Gastroesophageal sphincter (tissue), 4 donors: ENCODE measurements at regions not wholly inside any gene's neighbourhood (a gene's known extent, or its start where the extent isn't known, plus 50 kb on each side); places are given as distances from the start of the nearest gene placed in this dataset.

Source experiments
- ATAC-seq: fragments of 150-250 bp; one replicate; pipeline ENCODE4 v1.9.1; 2016; ENCODE audit warnings: mild to moderate bottlenecking, moderate library complexity
- H3K27ac ChIP-seq, 4 donors: fragments of 200-600 bp; sonication (generic) in 3 of 4; 1 replicate in 3 of 4; 2 replicates in 1 of 4; pipeline ENCODE4 v1.5.1; 2016 to 2019
- H3K27me3 ChIP-seq: fragments of 200-600 bp; sonication (generic); one replicate; pipeline ENCODE4 v1.5.1; 2019
- H3K36me3 ChIP-seq, 2 donors: fragments of 200-600 bp; sonication (generic); one replicate each; pipeline ENCODE4 v1.5.1; 2019; ENCODE audit warnings: control low read depth in 1 of 2
- H3K4me1 ChIP-seq, 3 donors: fragments of 200-600 bp; sonication (generic); 1 replicate in 2 of 3; 2 replicates in 1 of 3; pipeline ENCODE4 v1.5.1; 2016 to 2019; ENCODE audit warnings: control low read depth in 2 of 3
- H3K4me3 ChIP-seq, 2 donors: fragments of 200-600 bp; sonication (generic); one replicate each; pipeline ENCODE4 v1.5.1; 2019; ENCODE audit warnings: mild to moderate bottlenecking in 1 of 2, moderate library complexity in 1 of 2
- H3K9me3 ChIP-seq, 3 donors: fragments of 200-600 bp; sonication (generic); one replicate each; pipeline ENCODE4 v1.5.1; 2017 to 2019; ENCODE audit warnings: control low read depth in 2 of 3
- EP300 ChIP-seq: sonication (generic); formaldehyde crosslinking; IDR thresholded peaks from one replicate; pipeline ENCODE4 v1.6.1; 2017; ENCODE audit warnings: antibody characterized with exemption, mild to moderate bottlenecking
- POLR2A ChIP-seq, 2 donors: fragments of 450-650 bp; IDR thresholded peaks; one replicate each; pipeline ENCODE4 v1.6.1; 2017; ENCODE audit warnings: antibody characterized with exemption in 2 of 2, mild to moderate bottlenecking in 2 of 2, moderate library complexity in 1 of 2
- POLR2AphosphoS5 ChIP-seq: sonication (generic); formaldehyde crosslinking; IDR thresholded peaks from one replicate; pipeline ENCODE4 v1.6.1; 2017; ENCODE audit warnings: antibody characterized with exemption
- WGBS, 2 donors: methylation state at CpG; one replicate each; pipeline ENCODE4 v1.1.5; 2018; ENCODE audit warnings: low coverage in 1 of 2; 5-methylcytosine and 5-hydroxymethylcytosine counted together
- TF ChIP-seq, protein P1 (sequence below), 4 experiments: fragments of 200-600 bp in 2 of 4; fragments of 450-650 bp in 2 of 4; sonication (generic) in 1 of 4; IDR thresholded peaks; one replicate each; pipeline ENCODE4 v1.5.1; 2017 to 2019; ENCODE audit warnings: antibody characterized with exemption in 4 of 4, mild to moderate bottlenecking in 2 of 4, moderate library complexity in 2 of 4

DNA sequence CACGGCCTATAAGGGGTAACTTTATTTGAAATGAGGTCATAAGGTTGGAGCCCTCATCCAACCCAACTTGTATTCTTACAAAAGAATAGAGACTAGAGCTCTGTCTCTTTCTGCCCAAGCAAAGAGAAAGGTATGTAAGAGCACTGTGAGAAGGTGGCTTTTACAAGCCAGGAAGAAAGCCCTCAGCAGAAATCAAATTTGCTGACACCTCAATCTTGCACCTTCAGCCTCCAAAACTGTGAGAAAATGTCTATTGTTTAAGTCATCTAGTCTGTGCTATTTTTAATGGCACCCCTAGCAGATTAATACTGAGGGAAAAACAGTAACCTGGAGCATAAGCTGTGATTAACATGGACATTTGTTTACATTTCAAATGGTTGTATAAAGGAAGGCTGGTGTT is 860.7 kb downstream of the PCDH7 start:
- Histone ChIP-seq H3K27ac (no peak overlapping the region), H3K4me3 (no peak overlapping the region), H3K36me3 (no peaks in the 10 kb centered on the region), H3K4me1 (no peaks in the 10 kb centered on the region), H3K9me3 (no peaks in the 10 kb centered on the region), H3K27me3 (no peaks in the 10 kb centered on the region)
- TF ChIP-seq, protein P1, sequence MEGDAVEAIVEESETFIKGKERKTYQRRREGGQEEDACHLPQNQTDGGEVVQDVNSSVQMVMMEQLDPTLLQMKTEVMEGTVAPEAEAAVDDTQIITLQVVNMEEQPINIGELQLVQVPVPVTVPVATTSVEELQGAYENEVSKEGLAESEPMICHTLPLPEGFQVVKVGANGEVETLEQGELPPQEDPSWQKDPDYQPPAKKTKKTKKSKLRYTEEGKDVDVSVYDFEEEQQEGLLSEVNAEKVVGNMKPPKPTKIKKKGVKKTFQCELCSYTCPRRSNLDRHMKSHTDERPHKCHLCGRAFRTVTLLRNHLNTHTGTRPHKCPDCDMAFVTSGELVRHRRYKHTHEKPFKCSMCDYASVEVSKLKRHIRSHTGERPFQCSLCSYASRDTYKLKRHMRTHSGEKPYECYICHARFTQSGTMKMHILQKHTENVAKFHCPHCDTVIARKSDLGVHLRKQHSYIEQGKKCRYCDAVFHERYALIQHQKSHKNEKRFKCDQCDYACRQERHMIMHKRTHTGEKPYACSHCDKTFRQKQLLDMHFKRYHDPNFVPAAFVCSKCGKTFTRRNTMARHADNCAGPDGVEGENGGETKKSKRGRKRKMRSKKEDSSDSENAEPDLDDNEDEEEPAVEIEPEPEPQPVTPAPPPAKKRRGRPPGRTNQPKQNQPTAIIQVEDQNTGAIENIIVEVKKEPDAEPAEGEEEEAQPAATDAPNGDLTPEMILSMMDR (IDR thresholded peaks at IDR 0.05) = no peak
- TF ChIP-seq EP300 (no peak), POLR2AphosphoS5 (no peak), POLR2A (IDR thresholded peaks at IDR 0.05) (no peak)
- ATAC-seq = no peak
- 92% methylated on average over 1 of the region's 1 CpG; no CpG with 5 or more reads in 1 of the 2 donors for WGBS, 2 donors

GRCh38 chr4:31585503-31585902 is 865.3 kb downstream of the PCDH7 start:
- Histone ChIP-seq H3K36me3 (no peaks in the 10 kb centered on the region), H3K27me3 (no peaks in the 10 kb centered on the region), H3K9me3 (no peaks in the 10 kb centered on the region), H3K4me1 (no peaks in the 10 kb centered on the region), H3K4me3 (no peak overlapping the region), H3K27ac (no peak overlapping the region)
- ATAC-seq = no peak
- no peak for TF ChIP-seq EP300
- TF ChIP-seq POLR2AphosphoS5 = no peak
- TF ChIP-seq, protein P1 (IDR thresholded peaks at IDR 0.05) = no peak
- no peak for TF ChIP-seq POLR2A (IDR thresholded peaks at IDR 0.05)
- WGBS, 2 donors = 89 to 100% methylated on average over 1 to 2 of the region's 2 CpGs

DNA sequence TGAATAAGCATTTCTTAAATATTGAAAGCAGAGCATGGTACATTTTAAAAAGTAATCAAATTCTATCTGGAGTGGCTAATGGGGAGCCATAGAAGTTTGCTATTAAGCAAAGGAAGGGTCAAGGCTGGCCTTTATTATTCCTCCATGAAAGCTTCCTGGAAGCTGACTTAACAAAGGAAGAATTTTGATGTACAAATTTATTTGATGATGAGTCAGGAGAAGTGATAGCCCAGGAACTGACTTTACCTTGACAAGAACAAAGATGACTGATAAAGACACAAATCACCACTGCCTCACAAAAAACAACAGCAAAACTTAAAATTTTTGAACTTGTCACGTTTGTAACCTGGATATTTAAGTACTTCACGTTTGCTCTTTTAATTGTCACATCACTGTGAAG is 872.1 kb downstream of the PCDH7 start:
- Histone ChIP-seq H3K9me3 (no peaks in the 10 kb centered on the region), H3K27ac (no peak overlapping the region), H3K27me3 (no peaks in the 10 kb centered on the region), H3K36me3 (no peaks in the 10 kb centered on the region), H3K4me3 (no peak overlapping the region), H3K4me1 (no peaks in the 10 kb centered on the region)
- WGBS, 2 donors = 56 to 78% methylated on average over 2 of the region's 2 CpGs
- TF ChIP-seq, protein P1 (IDR thresholded peaks at IDR 0.05) = no peak
- no peak for TF ChIP-seq POLR2A (IDR thresholded peaks at IDR 0.05)
- TF ChIP-seq POLR2AphosphoS5 = no peak
- no peak for TF ChIP-seq EP300
- no peak for ATAC-seq

DNA sequence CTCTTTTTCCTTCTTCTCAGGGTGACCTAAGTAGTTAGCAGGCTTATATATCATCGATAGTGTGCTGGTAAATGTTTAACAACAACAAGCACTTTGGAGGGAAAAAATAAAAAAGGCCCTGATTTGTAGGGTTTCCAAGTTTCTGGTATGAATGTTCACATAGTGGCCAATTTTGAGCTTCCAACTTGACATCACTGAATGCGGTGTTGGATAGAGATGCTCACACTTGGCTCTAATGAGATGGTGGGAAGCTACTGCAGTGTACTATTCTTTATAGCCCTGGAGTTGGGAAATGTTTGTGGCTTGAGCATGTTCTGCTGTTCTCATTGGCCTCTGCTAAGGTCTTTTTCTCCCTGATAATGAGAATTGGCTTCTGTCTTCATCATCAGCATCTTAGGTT is 875.3 kb downstream of the PCDH7 start:
- H3K4me3 ChIP-seq = no peak overlapping the region
- 82 to 92% methylated on average over 2 of the region's 2 CpGs for WGBS, 2 donors
- no peak overlapping the region for H3K27ac ChIP-seq
- H3K9me3 ChIP-seq = no peaks in the 10 kb centered on the region
- H3K36me3 ChIP-seq = no peaks in the 10 kb centered on the region
- TF ChIP-seq EP300 = no peak
- no peak for TF ChIP-seq POLR2AphosphoS5
- TF ChIP-seq, protein P1 (IDR thresholded peaks at IDR 0.05) = no peak
- TF ChIP-seq POLR2A (IDR thresholded peaks at IDR 0.05) = no peak
- no peaks in the 10 kb centered on the region for H3K4me1 ChIP-seq
- H3K27me3 ChIP-seq = no peaks in the 10 kb centered on the region
- no peak for ATAC-seq

DNA sequence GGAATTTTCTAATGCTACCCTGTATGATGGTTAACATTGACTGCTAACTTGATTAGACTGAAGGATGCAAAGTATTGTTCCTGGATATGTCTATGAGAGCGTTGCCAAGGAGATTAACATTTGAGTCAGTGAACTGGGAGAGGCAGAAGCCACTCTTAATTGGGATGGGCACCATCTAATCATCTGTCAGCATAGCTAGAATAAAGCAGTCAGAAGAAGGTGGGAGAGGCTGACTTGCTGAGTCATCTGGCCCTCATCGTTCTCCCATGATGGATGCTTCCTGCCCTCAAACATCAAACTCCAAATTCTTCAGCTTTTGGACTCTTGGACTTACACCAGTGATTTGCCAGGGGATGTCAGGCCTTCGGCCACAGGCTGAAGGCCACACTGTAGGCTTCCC is 878.5 kb downstream of the PCDH7 start:
- WGBS, 2 donors = 20 to 93% methylated on average over 1 to 3 of the region's 3 CpGs
- no peak overlapping the region for H3K4me3 ChIP-seq
- H3K9me3 ChIP-seq = no peaks in the 10 kb centered on the region
- H3K36me3 ChIP-seq = no peaks in the 10 kb centered on the region
- H3K27me3 ChIP-seq = no peaks in the 10 kb centered on the region
- no peak for ATAC-seq
- H3K4me1 ChIP-seq = no peaks in the 10 kb centered on the region
- H3K27ac ChIP-seq = no peak overlapping the region
- TF ChIP-seq EP300 = no peak
- TF ChIP-seq, protein P1 (IDR thresholded peaks at IDR 0.05) = no peak
- TF ChIP-seq POLR2A (IDR thresholded peaks at IDR 0.05) = no peak
- no peak for TF ChIP-seq POLR2AphosphoS5
